Breast epithelium (tissue), 4 donors: ENCODE measurements at regions not wholly inside any gene's neighbourhood (a gene's known extent, or its start where the extent isn't known, plus 50 kb on each side); places are given as distances from the start of the nearest gene placed in this dataset.
"Not testable (repeated sequence)": the region's sequence is repeated elsewhere in the genome, so short reads cannot be mapped to it uniquely, and the experiment has no call there.

Source experiments
- DNase-seq, 2 donors: peaks; one replicate each; pipeline ENCODE4 v3.0.0-alpha.2; 2019; ENCODE audit warnings: low spot score in 2 of 2
- H3K27ac ChIP-seq, 2 donors: fragments of 200-600 bp; sonication (generic) in 1 of 2; one replicate each; pipeline ENCODE4 v1.5.1; 2016 to 2019; ENCODE audit warnings: mild to moderate bottlenecking in 1 of 2
- H3K27me3 ChIP-seq, 2 donors: fragments of 200-600 bp; sonication (generic) in 1 of 2; one replicate each; pipeline versions ENCODE4 v1.5.1 to v1.6.0; 2017 to 2019; ENCODE audit warnings: control low read depth in 1 of 2, mild to moderate bottlenecking in 1 of 2
- H3K36me3 ChIP-seq: fragments of 200-600 bp; one replicate; pipeline ENCODE4 v1.5.1; 2019
- H3K4me1 ChIP-seq, 2 donors: fragments of 200-600 bp; sonication (generic); one replicate each; pipeline ENCODE4 v1.5.1; 2016 to 2019; ENCODE audit warnings: control low read depth in 1 of 2
- H3K4me3 ChIP-seq, 3 donors: fragments of 200-600 bp; sonication (generic); 1 replicate in 2 of 3; 2 replicates in 1 of 3; pipeline ENCODE4 v1.5.1; 2016 to 2019; ENCODE audit warnings: mild to moderate bottlenecking in 3 of 3, moderate library complexity in 2 of 3
- H3K9me3 ChIP-seq, 2 donors: fragments of 200-600 bp; sonication (generic) in 1 of 2; one replicate each; pipeline ENCODE4 v1.5.1; 2016 to 2019; ENCODE audit warnings: control low read depth in 1 of 2
- CTCF ChIP-seq, 3 donors: fragments of 450-650 bp; IDR thresholded peaks; one replicate each; pipeline ENCODE4 v1.5.1; 2016 to 2017; ENCODE audit warnings: antibody characterized with exemption in 3 of 3, mild to moderate bottlenecking in 3 of 3, moderate library complexity in 3 of 3
- POLR2A ChIP-seq: fragments of 450-650 bp; IDR thresholded peaks from one replicate; pipeline ENCODE4 v1.6.1; 2016; ENCODE audit warnings: antibody characterized with exemption, mild to moderate bottlenecking, moderate library complexity
- POLR2AphosphoS5 ChIP-seq, 3 donors: sonication (generic); formaldehyde crosslinking; IDR thresholded peaks; one replicate each; pipeline ENCODE4 v1.6.1; 2017; ENCODE audit warnings: antibody characterized with exemption in 3 of 3
- intact Hi-C: fragments of 100-400 bp; cut with DNase I; formaldehyde crosslinking; loops from one replicate; pipeline ENCODE4 v1.15.1; 2023; ENCODE audit warnings: low total_unique reads

- H3K9me3 ChIP-seq: peaks cover 24 to 37% of the 10 kb centered on the region in 2 donors
- H3K27ac ChIP-seq: no peak overlapping the region
- intact Hi-C loops: no loop called here
- H3K4me3 ChIP-seq: no peak overlapping the region
- TF ChIP-seq POLR2AphosphoS5 (IDR thresholded peaks at IDR 0.05) (no peak), CTCF (IDR thresholded peaks at IDR 0.05) (no peak), POLR2A (no peak)
- no peaks in the 10 kb centered on the region for H3K36me3 ChIP-seq
- H3K4me1 ChIP-seq: no peaks in the 10 kb centered on the region
- H3K27me3 ChIP-seq: no peaks in the 10 kb centered on the region
- DNase-seq: no peak
Measured at GRCh38 chr20:30811885-30812671, 445.4 kb upstream of the DEFB115 start.

GRCh38 chr20:30812739-30813411 lies 444.6 kb upstream of the DEFB115 start:
- H3K9me3 ChIP-seq: peaks cover 24 to 37% of the 10 kb centered on the region in 2 donors
- no peaks in the 10 kb centered on the region for H3K4me1 ChIP-seq
- intact Hi-C loops: no loop called here
- no peak overlapping the region for H3K27ac ChIP-seq
- H3K36me3 ChIP-seq: no peaks in the 10 kb centered on the region
- no peaks in the 10 kb centered on the region for H3K27me3 ChIP-seq
- TF ChIP-seq POLR2A (no peak), CTCF (IDR thresholded peaks at IDR 0.05) (no peak), POLR2AphosphoS5 (IDR thresholded peaks at IDR 0.05) (no peak)
- H3K4me3 ChIP-seq: no peak overlapping the region
- DNase-seq: no peak

- DNase-seq, H3K27ac ChIP-seq, H3K36me3 ChIP-seq, intact Hi-C loops, H3K4me1 ChIP-seq, H3K27me3 ChIP-seq, H3K4me3 ChIP-seq: not testable (repeated sequence)
- H3K9me3 ChIP-seq: peaks cover 24 to 43% of the 10 kb centered on the region in 2 donors
Measured at GRCh38 chr20:30813412-30814311, 443.8 kb upstream of the DEFB115 start.

- H3K4me3 ChIP-seq, H3K36me3 ChIP-seq, intact Hi-C loops, DNase-seq, H3K27me3 ChIP-seq, H3K27ac ChIP-seq, H3K4me1 ChIP-seq: not testable (repeated sequence)
- H3K9me3 ChIP-seq: peaks cover 24 to 49% of the 10 kb centered on the region in 2 donors
Measured at GRCh38 chr20:30814312-30814639, 443.2 kb upstream of the DEFB115 start.

GRCh38 chr20:30815027-30815576 lies 442.4 kb upstream of the DEFB115 start:
- intact Hi-C loops, H3K4me1 ChIP-seq, H3K4me3 ChIP-seq, H3K36me3 ChIP-seq, H3K27me3 ChIP-seq, H3K27ac ChIP-seq: not testable (repeated sequence)
- peaks cover 24 to 56% of the 10 kb centered on the region in 2 donors for H3K9me3 ChIP-seq
- DNase-seq: peak in 1 of 2 donors; percentile 70

- Histone ChIP-seq H3K27ac (no peak overlapping the region), H3K36me3 (no peaks in the 10 kb centered on the region), H3K27me3 (no peaks in the 10 kb centered on the region), H3K4me3 (no peak overlapping the region), H3K9me3 (peaks cover 24 to 56% of the 10 kb centered on the region in 2 donors), H3K4me1 (no peaks in the 10 kb centered on the region)
- TF ChIP-seq POLR2A (no peak), CTCF (IDR thresholded peaks at IDR 0.05) (no peak), POLR2AphosphoS5 (IDR thresholded peaks at IDR 0.05) (no peak)
- intact Hi-C loops: no loop called here
- DNase-seq: no peak
Measured at GRCh38 chr20:30815577-30816181, 441.8 kb upstream of the DEFB115 start.
